GM12892 (cell line): ENCODE measurements at regions not wholly inside any gene's neighbourhood (a gene's known extent, or its start where the extent isn't known, plus 50 kb on each side); places are given as distances from the start of the nearest gene placed in this dataset.

Source experiments
- DNase-seq: peaks from one replicate; pipeline ENCODE4 v3.0.0; 2011; ENCODE audit not compliant: insufficient read length
- FAIRE-seq: peaks from 2 replicates; lab custom pipeline; 2011; peaks lifted over from hg19 to GRCh38; lab: Jason Lieb, UNC
- POLR2A ChIP-seq: IDR thresholded peaks from 2 replicates; pipeline ENCODE4 v1.6.1; 2011; ENCODE audit warnings: low read depth, low read length, control low read depth
- POLR2AphosphoS5 ChIP-seq: IDR thresholded peaks from 2 replicates; pipeline ENCODE4 v1.6.1; 2011; ENCODE audit warnings: low read depth, low read length, control low read depth
- TAF1 ChIP-seq: IDR thresholded peaks from 2 replicates; pipeline ENCODE4 v1.6.1; 2011; ENCODE audit warnings: low read depth, mild to moderate bottlenecking, control low read depth, low read length, borderline replicate concordance

- DNase-seq = no peak
- TF ChIP-seq TAF1 (no peak), POLR2A (no peak), POLR2AphosphoS5 (no peak)
- FAIRE-seq = no peak
Measured at GRCh38 chr1:232393444-232394146, 236.3 kb downstream of the SIPA1L2 start.

DNA sequence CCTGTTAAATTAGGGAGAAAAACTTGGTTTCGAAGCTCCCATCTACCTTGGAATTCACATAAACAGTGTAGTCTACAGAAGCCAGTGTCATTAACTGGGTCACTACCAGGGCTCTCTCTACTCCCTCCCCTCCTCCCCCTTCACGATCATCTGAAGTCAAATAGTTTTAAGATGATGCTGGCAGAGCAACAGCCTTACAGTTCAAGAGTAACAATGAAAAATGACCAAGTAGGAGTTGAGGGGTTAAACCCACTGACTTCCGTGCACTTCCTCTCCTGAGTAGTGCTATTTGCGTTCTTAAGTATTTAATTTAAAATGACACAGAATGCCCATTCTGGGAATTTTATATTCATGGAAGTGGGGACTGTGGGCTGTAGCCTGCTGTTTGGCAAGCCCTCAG is 236.9 kb downstream of the SIPA1L2 start:
- no peak for FAIRE-seq
- no peak for TF ChIP-seq POLR2AphosphoS5
- TF ChIP-seq POLR2A = no peak
- TF ChIP-seq TAF1 = no peak
- DNase-seq = no peak

GRCh38 chr1:232390590-232390989 is 239.3 kb downstream of the SIPA1L2 start:
- FAIRE-seq (no peak), DNase-seq (no peak)
- no peak for TF ChIP-seq POLR2AphosphoS5
- no peak for TF ChIP-seq TAF1
- TF ChIP-seq POLR2A = no peak

DNA sequence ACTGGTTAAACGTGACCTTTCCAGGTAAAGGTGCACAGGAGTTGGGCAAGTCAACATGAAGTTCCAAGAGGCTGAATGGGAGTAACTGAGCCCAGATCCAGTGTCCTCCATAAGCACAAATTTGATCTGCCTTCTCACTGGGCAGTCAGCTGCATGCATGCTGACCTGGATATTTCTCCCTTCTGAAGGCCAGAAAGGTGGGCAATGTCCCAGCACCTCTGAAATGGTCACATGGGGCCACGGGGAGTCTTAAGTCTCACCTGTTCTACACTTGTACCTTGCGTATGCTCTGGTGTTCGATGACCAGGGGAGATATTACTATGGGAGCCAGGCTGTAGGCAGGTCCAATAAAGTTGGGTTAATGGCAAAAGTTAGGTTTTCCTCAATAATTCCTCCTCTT is 240.2 kb downstream of the SIPA1L2 start:
- DNase-seq (no peak), FAIRE-seq (no peak)
- no peak for TF ChIP-seq TAF1
- TF ChIP-seq POLR2A = no peak
- no peak for TF ChIP-seq POLR2AphosphoS5

DNA sequence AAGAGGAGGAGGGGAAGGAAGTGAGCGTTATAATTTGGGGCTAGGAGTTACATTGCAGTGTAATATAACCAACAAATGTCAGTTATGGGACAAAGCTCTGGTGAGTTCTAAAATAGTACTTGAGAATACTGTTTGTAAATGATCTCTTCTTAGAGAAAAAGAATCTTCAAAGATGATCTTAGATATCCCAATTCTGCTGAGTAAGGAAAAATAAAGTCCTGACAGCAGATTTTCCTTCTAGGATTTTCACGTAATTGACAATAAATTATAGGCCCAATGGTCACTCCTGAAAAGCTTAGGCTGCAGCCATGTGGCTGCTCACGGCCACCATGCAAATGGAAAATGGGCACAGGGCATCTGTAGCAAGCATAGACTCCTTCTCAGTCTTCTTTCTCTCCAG is 241.6 kb downstream of the SIPA1L2 start:
- FAIRE-seq = no peak

GRCh38 chr1:232386721-232387510 is 243.0 kb downstream of the SIPA1L2 start:
- FAIRE-seq = no peak
- DNase-seq = no peak
- TF ChIP-seq TAF1 (no peak), POLR2A (no peak), POLR2AphosphoS5 (no peak)

More for the DNA sequence above, 241.6 kb downstream of the SIPA1L2 start:
- no peak for TF ChIP-seq POLR2AphosphoS5
- TF ChIP-seq POLR2A = no peak
- TF ChIP-seq TAF1 = no peak
- no peak for DNase-seq

- FAIRE-seq (no peak), DNase-seq (no peak)
- TF ChIP-seq TAF1 (no peak), POLR2AphosphoS5 (no peak), POLR2A (no peak)
Measured at GRCh38 chr1:232386294-232386693, 243.6 kb downstream of the SIPA1L2 start.

GRCh38 chr1:232385221-232385620 is 244.7 kb downstream of the SIPA1L2 start:
- no peak for DNase-seq
- TF ChIP-seq POLR2A (no peak), POLR2AphosphoS5 (no peak), TAF1 (no peak)
- FAIRE-seq = no peak

GRCh38 chr1:232384171-232384883 is 245.6 kb downstream of the SIPA1L2 start:
- DNase-seq = no peak
- no peak for TF ChIP-seq POLR2A
- no peak for TF ChIP-seq POLR2AphosphoS5
- no peak for TF ChIP-seq TAF1
- FAIRE-seq = no peak

DNA sequence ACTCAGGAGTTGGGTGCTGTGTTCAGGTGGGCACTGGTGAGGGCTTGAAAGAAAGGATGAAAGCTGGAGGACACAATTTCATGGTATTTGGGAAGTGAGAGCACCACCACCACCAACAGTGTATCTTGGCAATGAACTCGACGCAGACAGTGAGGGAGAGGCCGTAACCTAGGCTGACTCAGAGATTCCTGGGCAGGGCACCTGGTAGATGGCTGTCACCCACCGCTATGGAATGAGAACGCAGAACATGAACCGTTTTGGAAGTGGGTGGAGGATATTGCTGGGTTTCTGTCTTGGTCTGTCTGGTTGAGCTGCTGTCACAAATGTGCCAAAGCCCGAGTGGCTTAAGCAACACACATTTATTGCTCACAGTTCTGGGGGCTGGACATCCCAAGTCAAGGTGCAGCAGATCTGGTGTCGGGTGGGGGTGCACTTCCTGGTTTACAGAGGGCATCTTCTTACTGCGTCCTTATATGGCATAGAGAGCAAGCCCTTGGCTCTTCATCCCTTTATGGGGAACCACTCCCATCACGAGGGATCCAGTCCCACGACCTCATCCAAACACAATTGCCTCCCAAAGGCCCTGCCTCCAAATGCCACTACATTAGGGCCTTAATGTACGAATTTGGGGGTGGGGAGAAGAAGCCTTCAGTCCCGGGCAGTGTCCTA is 246.3 kb downstream of the SIPA1L2 start:
- DNase-seq (no peak), FAIRE-seq (no peak)
- TF ChIP-seq POLR2AphosphoS5 (no peak), TAF1 (no peak), POLR2A (no peak)

DNA sequence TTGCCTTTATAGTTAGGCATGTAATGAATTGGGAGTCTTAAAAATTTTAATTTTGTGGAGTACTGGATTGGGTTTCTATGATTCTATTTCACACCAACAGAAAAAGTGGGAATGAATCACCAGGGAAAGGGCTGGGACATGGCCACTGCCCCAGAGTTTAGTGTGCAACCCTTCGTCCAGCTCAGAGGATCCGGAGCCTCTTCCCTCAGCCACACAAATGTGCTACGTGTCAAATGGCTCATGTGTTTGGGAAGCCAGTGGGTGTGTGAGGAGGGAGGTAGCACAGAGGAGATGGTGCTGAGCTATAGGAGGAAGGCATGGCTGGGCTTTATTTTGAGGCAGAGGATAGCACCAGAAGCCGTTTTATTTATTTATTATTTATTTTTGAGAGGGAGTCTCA is 247.3 kb downstream of the SIPA1L2 start:
- DNase-seq (no peak), FAIRE-seq (no peak)
- TF ChIP-seq POLR2AphosphoS5 (no peak), TAF1 (no peak), POLR2A (no peak)
